Large intestine (tissue), 3 donors: ENCODE measurements at regions not wholly inside any gene's neighbourhood (a gene's known extent, or its start where the extent isn't known, plus 50 kb on each side); places are given as distances from the start of the nearest gene placed in this dataset.
"Not testable (repeated sequence)": the region's sequence is repeated elsewhere in the genome, so short reads cannot be mapped to it uniquely, and the experiment has no call there.

Experiments used
- DNase-seq, 2 donors: peaks; one replicate each; pipeline versions ENCODE4 v3.0.0 to v3.0.0-alpha.2; 2013
- H3K27ac ChIP-seq: one replicate; pipeline ENCODE4 v1.5.1; 2013; ENCODE audit warnings: low read length
- H3K27me3 ChIP-seq: 2 replicates; pipeline ENCODE4 v1.6.1; 2013; ENCODE audit warnings: low read length; ENCODE audit not compliant: control insufficient read depth, insufficient read depth
- H3K36me3 ChIP-seq: 2 replicates; pipeline ENCODE4 v1.6.1; 2013; ENCODE audit warnings: low read length; ENCODE audit not compliant: control insufficient read depth, insufficient read depth
- H3K4me1 ChIP-seq: one replicate; pipeline ENCODE4 v1.6.1; 2013; ENCODE audit warnings: low read length; ENCODE audit not compliant: control insufficient read depth, insufficient read depth
- H3K4me3 ChIP-seq: one replicate; pipeline ENCODE4 v1.5.1; 2013; ENCODE audit warnings: low read length
- H3K9me3 ChIP-seq: one replicate; pipeline ENCODE4 v1.6.1; 2013; ENCODE audit warnings: mild to moderate bottlenecking, low read depth, low read length, moderate library complexity; ENCODE audit not compliant: control insufficient read depth
- WGBS: methylation state at CpG from one replicate; pipeline ENCODE4 v1.1.5; 2013; ENCODE audit warnings: low lambda C conversion rate; ENCODE audit not compliant: insufficient coverage; 5-methylcytosine and 5-hydroxymethylcytosine counted together

DNA sequence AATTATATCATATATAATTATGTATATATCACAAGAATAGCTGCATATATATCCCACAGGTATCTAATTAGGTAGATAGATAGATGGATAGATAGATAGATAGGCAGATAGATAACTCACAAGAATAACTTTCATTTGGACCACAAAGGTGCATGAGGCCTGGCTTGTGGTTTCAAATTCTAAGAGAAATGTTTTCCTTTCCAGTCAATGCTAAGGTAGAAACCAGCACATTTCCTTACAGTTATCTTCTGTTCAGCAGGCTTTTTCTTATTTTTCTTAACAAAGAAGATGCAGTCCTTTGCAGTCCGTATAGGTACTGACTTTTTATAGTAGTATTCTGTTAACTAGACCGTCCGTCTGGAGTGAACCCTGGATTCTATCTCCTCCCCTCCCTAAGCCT, 152.9 kb upstream of the ANKFN1 start:
- WGBS: no CpG with 5 or more reads among the region's 3 CpGs
- H3K27ac ChIP-seq: no peak overlapping the region
- no peaks in the 10 kb centered on the region for H3K36me3 ChIP-seq
- H3K9me3 ChIP-seq: no peaks in the 10 kb centered on the region
- no peaks in the 10 kb centered on the region for H3K27me3 ChIP-seq
- no peak overlapping the region for H3K4me3 ChIP-seq
- no peaks in the 10 kb centered on the region for H3K4me1 ChIP-seq
- DNase-seq: no peak

GRCh38 chr17:56002656-56003055, 150.6 kb upstream of the ANKFN1 start:
- WGBS: no CpG with 5 or more reads among the region's 8 CpGs

GRCh38 chr17:56009795-56010651, 143.3 kb upstream of the ANKFN1 start:
- Histone ChIP-seq H3K27ac (no peak overlapping the region), H3K4me1 (no peaks in the 10 kb centered on the region), H3K36me3 (no peaks in the 10 kb centered on the region), H3K4me3 (no peak overlapping the region), H3K27me3 (no peaks in the 10 kb centered on the region), H3K9me3 (no peaks in the 10 kb centered on the region)
- WGBS: 83% methylated on average over 1 of the region's 5 CpGs
- no peak for DNase-seq

More at GRCh38 chr17:56002656-56003055, 150.6 kb upstream of the ANKFN1 start:
- H3K4me1 ChIP-seq, H3K27ac ChIP-seq, H3K4me3 ChIP-seq, H3K9me3 ChIP-seq, H3K27me3 ChIP-seq, DNase-seq, H3K36me3 ChIP-seq: not testable (repeated sequence)

DNA sequence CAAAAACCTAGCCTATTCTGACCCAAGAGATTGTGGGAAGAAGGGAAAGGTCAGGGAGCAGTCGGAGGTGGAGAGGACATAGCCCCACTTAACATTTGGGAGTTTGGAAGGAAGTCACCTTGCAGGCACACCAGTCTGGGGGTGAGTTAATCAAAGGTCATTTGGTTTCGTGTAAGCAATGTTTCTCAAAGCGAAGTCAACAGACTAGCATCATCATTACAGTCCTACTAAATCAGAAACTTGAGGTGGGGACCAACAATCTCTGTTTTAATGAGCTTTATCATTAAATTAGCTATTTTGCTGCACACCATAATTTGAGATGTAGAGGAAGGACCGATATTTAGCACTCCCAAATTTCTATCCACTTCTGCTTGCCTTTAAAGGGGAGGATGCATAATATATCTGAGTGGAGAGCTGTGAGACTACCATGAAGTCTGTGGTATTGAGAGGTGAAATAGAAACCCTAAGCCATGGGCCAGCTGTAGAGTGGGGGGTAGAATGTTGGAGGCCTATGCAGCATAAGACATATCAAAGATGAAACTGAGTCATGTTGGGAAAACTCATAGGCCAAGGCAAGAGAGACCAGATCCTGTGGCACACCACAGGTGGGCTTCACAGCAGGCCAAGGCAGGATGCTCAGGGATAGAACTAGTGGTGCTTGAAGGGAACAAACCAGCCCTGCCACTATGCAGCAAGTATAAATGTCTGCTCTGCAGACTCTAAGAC, 141.7 kb upstream of the ANKFN1 start:
- Histone ChIP-seq H3K27me3 (no peaks in the 10 kb centered on the region), H3K9me3 (no peaks in the 10 kb centered on the region), H3K4me1 (no peaks in the 10 kb centered on the region), H3K36me3 (no peaks in the 10 kb centered on the region), H3K27ac (no peak overlapping the region), H3K4me3 (no peak overlapping the region)
- no peak for DNase-seq
- WGBS: no CpG with 5 or more reads among the region's 4 CpGs

DNA sequence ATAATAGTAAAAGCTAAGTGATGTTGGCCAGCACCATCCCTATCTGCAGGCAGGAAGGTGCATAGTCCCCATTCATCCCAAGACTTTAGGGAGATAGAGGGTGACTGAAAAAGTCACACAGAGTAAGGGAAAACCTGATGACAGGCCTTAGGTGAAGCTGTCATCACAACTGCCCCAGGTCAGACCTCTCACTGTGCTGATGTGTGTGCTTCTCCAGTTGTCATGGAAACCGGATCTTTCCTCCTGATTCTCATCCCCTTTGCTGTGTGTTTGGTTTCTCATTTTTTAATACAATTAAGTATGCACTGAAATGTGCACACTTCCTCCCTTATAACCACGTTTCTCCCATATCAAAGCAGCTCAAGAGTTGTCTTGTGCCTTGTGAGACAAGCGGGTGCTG, 135.1 kb upstream of the ANKFN1 start:
- no peak overlapping the region for H3K27ac ChIP-seq
- H3K4me3 ChIP-seq: no peak overlapping the region
- no peaks in the 10 kb centered on the region for H3K27me3 ChIP-seq
- no peak for DNase-seq
- H3K4me1 ChIP-seq: no peaks in the 10 kb centered on the region
- H3K36me3 ChIP-seq: no peaks in the 10 kb centered on the region
- H3K9me3 ChIP-seq: no peaks in the 10 kb centered on the region
- WGBS: 67% methylated on average over 1 of the region's 3 CpGs

DNA sequence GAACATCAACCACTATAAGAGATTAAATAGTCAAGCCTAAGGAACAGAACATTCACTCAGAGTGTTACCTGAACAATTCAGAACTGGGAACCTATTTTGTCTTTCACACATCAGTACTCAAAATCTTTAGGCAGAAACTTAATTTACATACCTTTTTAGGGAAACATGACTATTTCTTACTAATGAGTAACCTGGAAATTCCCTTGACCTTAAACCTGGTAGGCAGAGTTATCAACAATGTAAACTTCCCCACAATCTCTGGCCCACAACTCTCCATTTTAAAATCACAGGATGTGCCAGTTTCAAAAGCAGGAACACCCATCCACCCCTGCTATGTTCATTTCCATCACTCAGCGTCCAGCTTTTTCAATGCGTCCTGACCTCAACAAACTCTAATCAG, 132.9 kb upstream of the ANKFN1 start:
- H3K27ac ChIP-seq: no peak overlapping the region
- DNase-seq: no peak
- H3K9me3 ChIP-seq: no peaks in the 10 kb centered on the region
- no CpG with 5 or more reads among the region's 2 CpGs for WGBS
- no peaks in the 10 kb centered on the region for H3K36me3 ChIP-seq
- H3K27me3 ChIP-seq: no peaks in the 10 kb centered on the region
- no peaks in the 10 kb centered on the region for H3K4me1 ChIP-seq
- no peak overlapping the region for H3K4me3 ChIP-seq

DNA sequence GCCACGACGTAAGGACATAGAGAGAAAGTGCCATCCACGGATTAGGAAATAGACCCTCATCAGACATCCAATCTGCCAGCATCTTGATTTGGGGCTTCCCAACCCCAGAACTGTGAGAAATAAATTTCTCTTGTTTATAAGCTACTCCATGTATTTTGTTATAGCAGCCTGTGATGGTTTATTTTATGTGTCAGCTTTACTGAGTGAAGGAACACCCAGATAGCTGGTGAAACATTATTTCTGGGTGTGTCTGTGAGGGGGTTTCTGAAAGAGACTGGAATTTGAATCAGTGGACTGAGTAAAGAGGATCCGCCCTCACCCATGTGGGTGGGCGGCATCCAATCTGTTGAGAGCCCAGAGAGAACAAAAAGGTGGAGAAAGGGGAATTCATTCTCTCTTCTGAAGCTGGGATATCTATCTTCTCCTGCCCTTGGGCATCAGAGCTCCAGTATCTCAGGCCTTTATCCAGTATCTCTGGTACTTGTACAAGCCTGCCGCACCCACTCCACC, 131.5 kb upstream of the ANKFN1 start:
- H3K9me3 ChIP-seq: no peaks in the 10 kb centered on the region
- no peak for DNase-seq
- H3K27me3 ChIP-seq: no peaks in the 10 kb centered on the region
- no peaks in the 10 kb centered on the region for H3K36me3 ChIP-seq
- no CpG with 5 or more reads among the region's 6 CpGs for WGBS
- no peaks in the 10 kb centered on the region for H3K4me1 ChIP-seq
- H3K27ac ChIP-seq: no peak overlapping the region
- no peak overlapping the region for H3K4me3 ChIP-seq

DNA sequence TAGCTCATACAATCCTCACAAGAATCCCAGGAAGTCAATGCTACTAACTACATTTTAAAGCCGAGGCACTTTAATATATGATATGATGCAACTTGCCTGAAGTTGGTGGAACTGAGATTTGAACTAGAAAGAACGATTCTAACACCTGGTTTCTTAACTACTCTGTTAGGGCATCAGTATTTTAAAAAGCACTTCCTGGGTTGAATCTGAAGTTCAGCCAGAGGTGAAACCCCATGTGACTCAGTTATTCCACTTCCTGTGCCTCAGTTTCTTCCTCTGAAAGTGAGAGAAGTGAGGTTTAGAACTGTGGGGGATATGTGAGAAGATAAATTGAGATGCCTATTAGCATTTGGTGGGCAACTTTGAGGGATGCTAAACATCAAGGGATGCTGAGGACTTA, 129.4 kb upstream of the ANKFN1 start:
- H3K27me3 ChIP-seq: no peaks in the 10 kb centered on the region
- H3K9me3 ChIP-seq: no peaks in the 10 kb centered on the region
- no peak overlapping the region for H3K4me3 ChIP-seq
- WGBS: no CpG with 5 or more reads among the region's 2 CpGs
- H3K36me3 ChIP-seq: no peaks in the 10 kb centered on the region
- no peaks in the 10 kb centered on the region for H3K4me1 ChIP-seq
- no peak overlapping the region for H3K27ac ChIP-seq
- DNase-seq: no peak

DNA sequence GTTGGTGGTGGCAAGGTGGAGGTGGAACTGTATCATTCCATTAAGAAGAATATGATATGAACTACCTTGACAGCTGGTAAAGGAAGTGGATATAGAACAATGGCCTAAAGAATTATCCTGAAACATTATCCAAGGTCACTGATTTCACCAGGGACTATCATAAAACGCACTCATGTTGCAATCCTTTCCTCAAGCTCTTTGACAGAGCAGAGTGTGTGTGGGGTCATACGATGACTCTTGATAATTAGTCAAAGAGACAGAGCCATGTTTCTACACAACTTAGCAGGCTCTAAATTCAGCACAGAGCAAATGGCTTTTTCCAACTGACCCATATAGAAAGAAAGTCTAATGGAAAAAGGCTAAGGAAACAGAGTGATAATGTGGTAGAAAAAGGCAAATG, 126.4 kb upstream of the ANKFN1 start:
- no peaks in the 10 kb centered on the region for H3K36me3 ChIP-seq
- DNase-seq: peak; percentile 26 to 45
- no CpG with 5 or more reads among the region's 2 CpGs for WGBS
- H3K27ac ChIP-seq: no peak overlapping the region
- no peak overlapping the region for H3K4me3 ChIP-seq
- H3K4me1 ChIP-seq: no peaks in the 10 kb centered on the region
- H3K27me3 ChIP-seq: no peaks in the 10 kb centered on the region
- no peaks in the 10 kb centered on the region for H3K9me3 ChIP-seq

DNA sequence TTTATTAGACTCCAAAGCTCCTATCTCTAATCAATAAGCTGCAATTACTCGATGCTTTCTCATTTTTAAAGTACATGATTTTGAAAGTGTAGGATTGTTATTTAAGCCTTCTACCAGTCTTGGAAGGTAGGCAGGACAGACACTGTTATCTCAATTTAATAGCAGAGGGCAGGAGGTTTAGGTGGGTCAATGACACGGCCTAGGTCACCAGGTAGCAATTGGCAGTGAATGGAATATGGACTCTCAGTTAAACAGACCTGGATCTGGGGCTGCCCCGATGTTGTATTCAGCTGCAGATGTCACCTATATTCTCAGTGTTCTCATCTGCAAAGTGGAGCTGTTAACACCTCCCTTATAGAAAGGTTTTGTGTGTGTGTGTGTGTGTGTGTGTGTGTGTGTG, 124.4 kb upstream of the ANKFN1 start:
- no peaks in the 10 kb centered on the region for H3K4me1 ChIP-seq
- no peaks in the 10 kb centered on the region for H3K36me3 ChIP-seq
- H3K27ac ChIP-seq: no peak overlapping the region
- no CpG with 5 or more reads among the region's 3 CpGs for WGBS
- no peak for DNase-seq
- H3K4me3 ChIP-seq: no peak overlapping the region
- H3K27me3 ChIP-seq: no peaks in the 10 kb centered on the region
- no peaks in the 10 kb centered on the region for H3K9me3 ChIP-seq
